ENCODE measurements at regions not wholly inside any gene's neighbourhood (a gene's known extent, or its start where the extent isn't known, plus 50 kb on each side); places are given as distances from the start of the nearest gene placed in this dataset.

GRCh38 chr4:149045731-149046130 is 603.5 kb upstream of the NR3C2 start:
- TF ChIP-seq POLR2A (IDR thresholded peaks at IDR 0.05) = no peak
- TF ChIP-seq, protein P1, sequence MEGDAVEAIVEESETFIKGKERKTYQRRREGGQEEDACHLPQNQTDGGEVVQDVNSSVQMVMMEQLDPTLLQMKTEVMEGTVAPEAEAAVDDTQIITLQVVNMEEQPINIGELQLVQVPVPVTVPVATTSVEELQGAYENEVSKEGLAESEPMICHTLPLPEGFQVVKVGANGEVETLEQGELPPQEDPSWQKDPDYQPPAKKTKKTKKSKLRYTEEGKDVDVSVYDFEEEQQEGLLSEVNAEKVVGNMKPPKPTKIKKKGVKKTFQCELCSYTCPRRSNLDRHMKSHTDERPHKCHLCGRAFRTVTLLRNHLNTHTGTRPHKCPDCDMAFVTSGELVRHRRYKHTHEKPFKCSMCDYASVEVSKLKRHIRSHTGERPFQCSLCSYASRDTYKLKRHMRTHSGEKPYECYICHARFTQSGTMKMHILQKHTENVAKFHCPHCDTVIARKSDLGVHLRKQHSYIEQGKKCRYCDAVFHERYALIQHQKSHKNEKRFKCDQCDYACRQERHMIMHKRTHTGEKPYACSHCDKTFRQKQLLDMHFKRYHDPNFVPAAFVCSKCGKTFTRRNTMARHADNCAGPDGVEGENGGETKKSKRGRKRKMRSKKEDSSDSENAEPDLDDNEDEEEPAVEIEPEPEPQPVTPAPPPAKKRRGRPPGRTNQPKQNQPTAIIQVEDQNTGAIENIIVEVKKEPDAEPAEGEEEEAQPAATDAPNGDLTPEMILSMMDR (IDR thresholded peaks at IDR 0.05) = no peak
